Activated CD8-positive, alpha-beta memory T cell treated with anti-CD3 and anti-CD28 coated beads for 36 hours (primary cell): ENCODE measurements at regions not wholly inside any gene's neighbourhood (a gene's known extent, or its start where the extent isn't known, plus 50 kb on each side); places are given as distances from the start of the nearest gene placed in this dataset.

ENCODE experiments used
- CTCF ChIA-PET: fragments of 350-600 bp; sonication (Branson Sonifier 250); formaldehyde crosslinking; loops from one replicate; lab custom pipeline; 2021; ENCODE audit warnings: antibody characterized with exemption; lab: Charles Lee
- POLR2A ChIA-PET: fragments of 350-600 bp; sonication (Branson Sonifier 250); formaldehyde crosslinking; loops from one replicate; lab custom pipeline; 2021; ENCODE audit warnings: antibody characterized with exemption; lab: Charles Lee

GRCh38 chr3:132911741-132912415 lies 126.3 kb upstream of the TMEM108 start:
- CTCF ChIA-PET: interaction anchor here (0.6 kb wide), 1 partner anchor 80 kb away, joined by 3 read pairs; no protein-coding TSS in a partner anchor
- POLR2A ChIA-PET: no interaction called here

- POLR2A ChIA-PET: no interaction called here
- CTCF ChIA-PET: no interaction called here
Observed at GRCh38 chr3:132907293-132907692, 130.9 kb upstream of the TMEM108 start.

GRCh38 chr3:132900481-132900880 lies 137.7 kb upstream of the TMEM108 start:
- CTCF ChIA-PET: no interaction called here
- POLR2A ChIA-PET: no interaction called here

- POLR2A ChIA-PET: no interaction called here
- CTCF ChIA-PET: no interaction called here
Observed at GRCh38 chr3:132898141-132898540, 140.1 kb upstream of the TMEM108 start.

GRCh38 chr3:132892956-132893355 lies 145.2 kb upstream of the TMEM108 start:
- POLR2A ChIA-PET: no interaction called here
- CTCF ChIA-PET: no interaction called here

- ChIA-PET POLR2A (interaction anchor here (0.5 kb wide), 1 partner anchor 336 kb away, joined by 3 read pairs; no protein-coding TSS in a partner anchor), CTCF (no interaction called here)
Observed at GRCh38 chr3:132881756-132882409, 156.3 kb upstream of the TMEM108 start.

- CTCF ChIA-PET: no interaction called here
- POLR2A ChIA-PET: no interaction called here
Observed at GRCh38 chr3:132880986-132881385, 157.2 kb upstream of the TMEM108 start.

GRCh38 chr3:132879656-132880055 lies 157.4 kb upstream of the NPHP3 start:
- ChIA-PET CTCF (no interaction called here), POLR2A (no interaction called here)

- ChIA-PET POLR2A (no interaction called here), CTCF (no interaction called here)
Observed at GRCh38 chr3:132874701-132875100, 152.5 kb upstream of the NPHP3 start.

- POLR2A ChIA-PET: no interaction called here
- CTCF ChIA-PET: no interaction called here
Observed at GRCh38 chr3:132872711-132873110, 150.5 kb upstream of the NPHP3 start.

GRCh38 chr3:132871956-132872355 lies 149.7 kb upstream of the NPHP3 start:
- POLR2A ChIA-PET: no interaction called here
- CTCF ChIA-PET: interaction anchor here (1.0 kb wide), 1 partner anchor 35 kb away, joined by 3 read pairs; no protein-coding TSS in a partner anchor

GRCh38 chr3:132870541-132870940 lies 148.3 kb upstream of the NPHP3 start:
- ChIA-PET CTCF (no interaction called here), POLR2A (no interaction called here)

- POLR2A ChIA-PET: no interaction called here
Observed at GRCh38 chr3:132867956-132868355, 145.7 kb upstream of the NPHP3 start.

GRCh38 chr3:132867526-132867925 lies 145.3 kb upstream of the NPHP3 start:
- POLR2A ChIA-PET: no interaction called here
- CTCF ChIA-PET: no interaction called here

More at GRCh38 chr3:132867956-132868355, 145.7 kb upstream of the NPHP3 start:
- CTCF ChIA-PET: no interaction called here

- CTCF ChIA-PET: no interaction called here
- POLR2A ChIA-PET: no interaction called here
Observed at GRCh38 chr3:132857317-132857716, 135.1 kb upstream of the NPHP3 start.

- POLR2A ChIA-PET: no interaction called here
- CTCF ChIA-PET: no interaction called here
Observed at GRCh38 chr3:132854856-132855535, 132.8 kb upstream of the NPHP3 start.

- POLR2A ChIA-PET: no interaction called here
- CTCF ChIA-PET: no interaction called here
Observed at GRCh38 chr3:132847849-132848625, 125.8 kb upstream of the NPHP3 start.

GRCh38 chr3:132843851-132844553 lies 121.8 kb upstream of the NPHP3 start:
- ChIA-PET POLR2A (no interaction called here), CTCF (no interaction called here)

- ChIA-PET POLR2A (no interaction called here), CTCF (no interaction called here)
Observed at GRCh38 chr3:132843349-132843748, 121.1 kb upstream of the NPHP3 start.
